ENCODE measurements at regions not wholly inside any gene's neighbourhood (a gene's known extent, or its start where the extent isn't known, plus 50 kb on each side); places are given as distances from the start of the nearest gene placed in this dataset.

GRCh38 chr11:71198141-71198822 lies 54.1 kb downstream of the SHANK2 start:
- no peak for TF ChIP-seq GABPA (IDR thresholded peaks at IDR 0.05 in 1 of 2, conservative IDR thresholded peaks at IDR 0.05 in 1 of 2)
- no peak for TF ChIP-seq RAD21 (IDR thresholded peaks at IDR 0.05)
- TF ChIP-seq FOXA1 (IDR thresholded peaks at IDR 0.05) = no peak
- TF ChIP-seq HNF4A (conservative IDR thresholded peaks at IDR 0.05) = no peak
- no peak for TF ChIP-seq SP1 (IDR thresholded peaks at IDR 0.05)
- no peak for TF ChIP-seq JUND (IDR thresholded peaks at IDR 0.05)
- TF ChIP-seq RXRA (IDR thresholded peaks at IDR 0.05) = no peak
- no peak for TF ChIP-seq TAF1 (conservative IDR thresholded peaks at IDR 0.05)
- no peak for TF ChIP-seq MAX (IDR thresholded peaks at IDR 0.05)
- no peak for TF ChIP-seq REST (IDR thresholded peaks at IDR 0.05)
- Histone ChIP-seq H3K4me1 (ENCODE audit: control insufficient read depth in 4 of 4, insufficient read depth in 4 of 4, low read length in 3 of 4) (peaks cover under 1 to 27% (median 16%) of the 10 kb centered on the region in 4 donors), H3K9ac (ENCODE audit: low read depth in 1 of 2, low read length in 2 of 2) (no peak overlapping the region), H3K9me3 (ENCODE audit: control insufficient read depth in 4 of 4, low read length in 3 of 4) (no peaks in the 10 kb centered on the region), H3K27ac (ENCODE audit: low read depth in 1 of 2, low read length in 2 of 2) (no peak overlapping the region), H3K27me3 (ENCODE audit: control insufficient read depth in 4 of 4, insufficient read depth in 4 of 4, low read length in 3 of 4) (no peaks in the 10 kb centered on the region), H3K36me3 (ENCODE audit: control insufficient read depth in 4 of 4, insufficient read depth in 3 of 4, low read depth in 1 of 4, low read length in 3 of 4) (no peaks in the 10 kb centered on the region), H3K4me3 (ENCODE audit: low read depth in 1 of 3, low read length in 3 of 3) (no peak overlapping the region)
- DNase-seq (ENCODE audit: low spot score) = no peak
- 93% methylated on average over 17 of the region's 17 CpGs for WGBS

GRCh38 chr11:71197096-71197495 lies 55.3 kb downstream of the SHANK2 start:
- no peak for DNase-seq (ENCODE audit: low spot score)
- TF ChIP-seq ATF3 (IDR thresholded peaks at IDR 0.05) (no peak), FOXA2 (IDR thresholded peaks at IDR 0.05) (no peak), HNF4G (IDR thresholded peaks at IDR 0.05) (no peak), CTCF (IDR thresholded peaks at IDR 0.05; ENCODE audit: low read depth, low read length, missing input control) (no peak), JUND (IDR thresholded peaks at IDR 0.05) (no peak), RXRA (IDR thresholded peaks at IDR 0.05) (no peak), RAD21 (IDR thresholded peaks at IDR 0.05) (no peak), FOXA1 (IDR thresholded peaks at IDR 0.05) (no peak), GABPA (IDR thresholded peaks at IDR 0.05 in 1 of 2, conservative IDR thresholded peaks at IDR 0.05 in 1 of 2) (no peak), YY1 (IDR thresholded peaks at IDR 0.05) (no peak), EGR1 (IDR thresholded peaks at IDR 0.05; ENCODE audit: low read depth in 2 of 2) (no peak), ZBTB33 (IDR thresholded peaks at IDR 0.05) (no peak), REST (IDR thresholded peaks at IDR 0.05) (no peak), HNF4A (conservative IDR thresholded peaks at IDR 0.05) (no peak)
- Histone ChIP-seq H3K9me3 (ENCODE audit: control insufficient read depth in 4 of 4, low read length in 3 of 4) (no peaks in the 10 kb centered on the region), H3K27ac (ENCODE audit: low read depth in 1 of 2, low read length in 2 of 2) (no peak overlapping the region), H3K4me1 (ENCODE audit: control insufficient read depth in 4 of 4, insufficient read depth in 4 of 4, low read length in 3 of 4) (peaks cover 0 to 18% (median 11%) of the 10 kb centered on the region in 4 donors), H3K36me3 (ENCODE audit: control insufficient read depth in 4 of 4, insufficient read depth in 3 of 4, low read depth in 1 of 4, low read length in 3 of 4) (no peaks in the 10 kb centered on the region), H3K9ac (ENCODE audit: low read depth in 1 of 2, low read length in 2 of 2) (no peak overlapping the region), H3K27me3 (ENCODE audit: control insufficient read depth in 4 of 4, insufficient read depth in 4 of 4, low read length in 3 of 4) (no peaks in the 10 kb centered on the region), H3K4me3 (ENCODE audit: low read depth in 1 of 3, low read length in 3 of 3) (no peak overlapping the region)
- WGBS = 86% methylated on average over 5 of the region's 5 CpGs

Measured in liver (tissue), 8 donors.